Ascending aorta (tissue), 2 donors: ENCODE measurements at regions not wholly inside any gene's neighbourhood (a gene's known extent, or its start where the extent isn't known, plus 50 kb on each side); places are given as distances from the start of the nearest gene placed in this dataset.
"Not testable (repeated sequence)": the region's sequence is repeated elsewhere in the genome, so short reads cannot be mapped to it uniquely, and the experiment has no call there.

Experiments used
- DNase-seq, 2 donors: peaks; one replicate each; pipeline ENCODE4 v3.0.0-alpha.2; 2019; ENCODE audit warnings: low spot score in 2 of 2
- H3K27ac ChIP-seq, 2 donors: fragments of 200-600 bp; sonication (generic); one replicate each; pipeline ENCODE4 v1.5.1; 2016 to 2017; ENCODE audit warnings: mild to moderate bottlenecking in 1 of 2
- H3K27me3 ChIP-seq: fragments of 200-600 bp; sonication (generic); one replicate; pipeline ENCODE4 v1.5.1; 2017
- H3K36me3 ChIP-seq, 2 donors: fragments of 200-600 bp; sonication (generic); one replicate each; pipeline ENCODE4 v1.5.1; 2016
- H3K4me1 ChIP-seq, 2 donors: fragments of 200-600 bp; sonication (generic); one replicate each; pipeline ENCODE4 v1.5.1; 2016 to 2017; ENCODE audit warnings: mild to moderate bottlenecking in 1 of 2
- H3K4me3 ChIP-seq, 2 donors: fragments of 200-600 bp; sonication (generic); one replicate each; pipeline ENCODE4 v1.5.1; 2016 to 2017; ENCODE audit warnings: mild to moderate bottlenecking in 1 of 2
- H3K9me3 ChIP-seq, 2 donors: fragments of 200-600 bp; sonication (generic); one replicate each; pipeline ENCODE4 v1.5.1; 2016
- CTCF ChIP-seq, 3 experiments: fragments of 200-600 bp in 2 of 3; fragments of 450-650 bp in 1 of 3; sonication (generic) in 2 of 3; IDR thresholded peaks; one replicate each; pipeline ENCODE4 v1.5.1; 2016 to 2019; ENCODE audit warnings: antibody characterized with exemption in 3 of 3, mild to moderate bottlenecking in 1 of 3, moderate library complexity in 1 of 3
- intact Hi-C: fragments of 100-400 bp; cut with DNase I; formaldehyde crosslinking; loops from one replicate; pipeline ENCODE4 v1.15.1; 2023

- intact Hi-C loops, result loop anchor here (10.0 kb wide), 1 partner anchor 126 kb away; no protein-coding TSS in a partner anchor
- DNase-seq, result no peak
- no peaks in the 10 kb centered on the region for H3K9me3 ChIP-seq
- H3K27me3 ChIP-seq, result no peaks in the 10 kb centered on the region
- no peak for TF ChIP-seq CTCF (IDR thresholded peaks at IDR 0.05)
- H3K4me3 ChIP-seq, result no peak overlapping the region
- H3K36me3 ChIP-seq, result no peaks in the 10 kb centered on the region
- H3K4me1 ChIP-seq, result no peaks in the 10 kb centered on the region
- no peak overlapping the region for H3K27ac ChIP-seq
Observed at GRCh38 chr1:172838680-172839313, 179.9 kb downstream of the FASLG start.

- H3K36me3 ChIP-seq, H3K27ac ChIP-seq, H3K9me3 ChIP-seq, H3K4me3 ChIP-seq, H3K27me3 ChIP-seq, DNase-seq, H3K4me1 ChIP-seq: not testable (repeated sequence)
- intact Hi-C loops, result loop anchor here (10.0 kb wide), 1 partner anchor 125 kb away; no protein-coding TSS in a partner anchor
Observed at GRCh38 chr1:172839639-172840038, 180.7 kb downstream of the FASLG start.

GRCh38 chr1:172843444-172843843 is 184.5 kb downstream of the FASLG start:
- Histone ChIP-seq H3K27ac (no peak overlapping the region), H3K36me3 (no peaks in the 10 kb centered on the region), H3K9me3 (no peaks in the 10 kb centered on the region), H3K4me1 (no peaks in the 10 kb centered on the region), H3K27me3 (no peaks in the 10 kb centered on the region), H3K4me3 (no peak overlapping the region)
- intact Hi-C loops, result no loop called here
- no peak for DNase-seq
- no peak for TF ChIP-seq CTCF (IDR thresholded peaks at IDR 0.05)

- intact Hi-C loops, result no loop called here
- H3K27ac ChIP-seq, result no peak overlapping the region
- H3K4me3 ChIP-seq, result no peak overlapping the region
- H3K9me3 ChIP-seq, result no peaks in the 10 kb centered on the region
- no peaks in the 10 kb centered on the region for H3K4me1 ChIP-seq
- H3K36me3 ChIP-seq, result no peaks in the 10 kb centered on the region
- TF ChIP-seq CTCF (IDR thresholded peaks at IDR 0.05), result no peak
- DNase-seq, result no peak
- no peaks in the 10 kb centered on the region for H3K27me3 ChIP-seq
Observed at GRCh38 chr1:172845371-172845770, 186.5 kb downstream of the FASLG start.

GRCh38 chr1:172845865-172846264 is 187.0 kb downstream of the FASLG start:
- H3K27me3 ChIP-seq, result no peaks in the 10 kb centered on the region

GRCh38 chr1:172847814-172848213 is 188.9 kb downstream of the FASLG start:
- H3K27ac ChIP-seq, H3K36me3 ChIP-seq, H3K27me3 ChIP-seq, H3K4me1 ChIP-seq, intact Hi-C loops, DNase-seq, H3K4me3 ChIP-seq, H3K9me3 ChIP-seq: not testable (repeated sequence)

More at GRCh38 chr1:172845865-172846264, 187.0 kb downstream of the FASLG start:
- Histone ChIP-seq H3K4me1 (no peaks in the 10 kb centered on the region), H3K9me3 (no peaks in the 10 kb centered on the region), H3K36me3 (no peaks in the 10 kb centered on the region), H3K27ac (no peak overlapping the region), H3K4me3 (no peak overlapping the region)
- DNase-seq, result no peak
- intact Hi-C loops, result no loop called here
- TF ChIP-seq CTCF (IDR thresholded peaks at IDR 0.05), result no peak

- TF ChIP-seq CTCF (IDR thresholded peaks at IDR 0.05), result no peak
- no peaks in the 10 kb centered on the region for H3K36me3 ChIP-seq
- intact Hi-C loops, result no loop called here
- H3K27me3 ChIP-seq, result no peaks in the 10 kb centered on the region
- DNase-seq, result no peak
- no peak overlapping the region for H3K27ac ChIP-seq
- H3K4me1 ChIP-seq, result no peaks in the 10 kb centered on the region
- H3K9me3 ChIP-seq, result no peaks in the 10 kb centered on the region
- no peak overlapping the region for H3K4me3 ChIP-seq
Observed at GRCh38 chr1:172849653-172850052, 190.8 kb downstream of the FASLG start.
